H1 (cell line): ENCODE measurements at regions not wholly inside any gene's neighbourhood (a gene's known extent, or its start where the extent isn't known, plus 50 kb on each side); places are given as distances from the start of the nearest gene placed in this dataset.

Experiments
- CTCF ChIA-PET: fragments of 300-600 bp; sonication (Branson Sonifier 250); formaldehyde crosslinking; loops from one replicate; lab custom pipeline; 2021; ENCODE audit not compliant: partially characterized antibody; lab: Charles Lee
- POLR2A ChIA-PET: fragments of 300-600 bp; sonication (Branson Sonifier 250); formaldehyde crosslinking; loops from one replicate; lab custom pipeline; 2021; ENCODE audit warnings: inconsistent platforms; ENCODE audit not compliant: partially characterized antibody; lab: Charles Lee
- DNase-seq, 2 experiments: peaks; one replicate each; pipeline versions ENCODE4 v3.0.0 to v3.0.0-alpha.2; 2010 to 2022; ENCODE audit warnings: low spot score in 2 of 2, low read depth in 1 of 2, mixed read lengths in 1 of 2
- FAIRE-seq: peaks from 2 replicates; lab custom pipeline; 2011; peaks lifted over from hg19 to GRCh38; lab: Jason Lieb, UNC
- H2AFZ ChIP-seq: 2 replicates; pipeline ENCODE4 v1.8.1; 2012; ENCODE audit warnings: low read length, inconsistent platforms
- H2AK5ac ChIP-seq: 2 replicates; pipeline ENCODE4 v1.6.1; 2013; ENCODE audit warnings: low read depth, low read length
- H2BK120ac ChIP-seq: replicated peaks from 2 replicates; pipeline ENCODE3; 2013; ENCODE audit warnings: low read depth, low read length, inconsistent platforms
- H2BK12ac ChIP-seq: 2 replicates; pipeline ENCODE4 v1.6.1; 2013; ENCODE audit warnings: low read depth, low read length
- H2BK15ac ChIP-seq: 2 replicates; pipeline ENCODE4 v1.6.1; 2013; ENCODE audit warnings: low read length
- H2BK20ac ChIP-seq: 2 replicates; pipeline ENCODE4 v1.6.1; 2013; ENCODE audit warnings: low read length
- H2BK5ac ChIP-seq: 2 replicates; pipeline ENCODE4 v1.6.1; 2013; ENCODE audit warnings: low read depth, low read length
- H3K14ac ChIP-seq: 2 replicates; pipeline ENCODE4 v1.6.1; 2013; ENCODE audit warnings: inconsistent platforms; ENCODE audit not compliant: insufficient read length
- H3K18ac ChIP-seq: 2 replicates; pipeline ENCODE4 v1.6.1; 2013; ENCODE audit warnings: low read length; ENCODE audit errors: extremely low read depth
- H3K23ac ChIP-seq: 2 replicates; pipeline ENCODE4 v1.6.1; 2013; ENCODE audit warnings: inconsistent platforms; ENCODE audit not compliant: insufficient read length
- H3K23me2 ChIP-seq: 2 replicates; pipeline ENCODE4 v1.6.1; 2013; ENCODE audit warnings: low read depth, low read length
- H3K27ac ChIP-seq: 2 replicates; pipeline ENCODE4 v1.6.1; 2011; ENCODE audit warnings: low read depth, low read length, inconsistent platforms
- H3K27me3 ChIP-seq, 4 experiments: replicated peaks in 1 of 4; 1 replicate in 1 of 4; 2 replicates in 3 of 4; pipeline versions ENCODE4 v1.6.1 to v1.8.1; 2011 to 2013; ENCODE audit warnings: low read length in 3 of 4, mild to moderate bottlenecking in 3 of 4, inconsistent platforms in 2 of 4, mixed read lengths in 2 of 4, moderate library complexity in 1 of 4; ENCODE audit not compliant: control insufficient read depth in 3 of 4, insufficient read depth in 3 of 4; ENCODE audit errors: extremely low read depth in 1 of 4
- H3K36me3 ChIP-seq, 4 experiments: 2 replicates each; pipeline versions ENCODE4 v1.6.1 to v1.8.1; 2011 to 2013; ENCODE audit warnings: mild to moderate bottlenecking in 4 of 4, low read length in 3 of 4, moderate library complexity in 2 of 4, control low read depth in 1 of 4, inconsistent platforms in 1 of 4; ENCODE audit not compliant: insufficient read depth in 4 of 4, control insufficient read depth in 2 of 4
- H3K4ac ChIP-seq: replicated peaks from 2 replicates; pipeline ENCODE3; 2013; ENCODE audit warnings: low read length, low read depth, mixed read lengths, inconsistent platforms; ENCODE audit not compliant: insufficient read length
- H3K4me1 ChIP-seq, 4 experiments: replicated peaks in 1 of 4; 1 replicate in 1 of 4; 2 replicates in 3 of 4; pipeline versions ENCODE4 v1.6.1 to v1.8.1; 2011 to 2013; ENCODE audit warnings: low read length in 3 of 4, inconsistent platforms in 2 of 4, mixed read lengths in 1 of 4; ENCODE audit not compliant: insufficient read depth in 4 of 4, control insufficient read depth in 3 of 4
- H3K4me2 ChIP-seq, 2 experiments: 2 replicates each; pipeline versions ENCODE4 v1.6.1 to v1.8.1; 2011 to 2013; ENCODE audit warnings: low read depth in 2 of 2, low read length in 2 of 2, control low read depth in 1 of 2, inconsistent platforms in 1 of 2, mild to moderate bottlenecking in 1 of 2; ENCODE audit not compliant: insufficient read depth in 1 of 2
- H3K4me3 ChIP-seq, 4 experiments: fragments of 200-600, 300-600 bp in 1 of 4; sonication (generic), shearing (Covaris generic), sonication (Bioruptor Twin) in 1 of 4; 2 replicates each; pipeline versions ENCODE4 v1.5.1 to v1.8.1; 2011 to 2016; ENCODE audit warnings: low read length in 4 of 4, low read depth in 3 of 4, control low read depth in 2 of 4, inconsistent platforms in 2 of 4, mild to moderate bottlenecking in 2 of 4, mixed read lengths in 1 of 4, moderate library complexity in 1 of 4; ENCODE audit not compliant: insufficient read depth in 2 of 4; ENCODE audit errors: extremely low read depth in 1 of 4
- H3K56ac ChIP-seq: replicated peaks from 2 replicates; pipeline ENCODE3; 2013; ENCODE audit warnings: low read depth, mild to moderate bottlenecking, mixed read lengths, low read length, inconsistent platforms; ENCODE audit not compliant: insufficient read length
- H3K79me1 ChIP-seq: 2 replicates; pipeline ENCODE4 v1.6.1; 2013; ENCODE audit warnings: low read depth, low read length, control low read depth
- H3K79me2 ChIP-seq, 2 experiments: 2 replicates each; pipeline versions ENCODE4 v1.6.1 to v1.8.1; 2012 to 2013; ENCODE audit warnings: low read length in 2 of 2, mild to moderate bottlenecking in 2 of 2, inconsistent platforms in 1 of 2; ENCODE audit not compliant: insufficient read depth in 2 of 2, control insufficient read depth in 1 of 2
- H3K9ac ChIP-seq, 4 experiments: replicated peaks in 1 of 4; 1 replicate in 1 of 4; 2 replicates in 3 of 4; pipeline versions ENCODE4 v1.6.1 to v1.8.1; 2011 to 2013; ENCODE audit warnings: low read depth in 3 of 4, low read length in 3 of 4, control low read depth in 2 of 4, mild to moderate bottlenecking in 2 of 4, moderate library complexity in 2 of 4, inconsistent platforms in 1 of 4; ENCODE audit errors: extremely low read depth in 1 of 4
- H3K9me3 ChIP-seq, 2 experiments: 2 replicates each; pipeline versions ENCODE4 v1.6.1 to v1.8.1; 2012 to 2013; ENCODE audit warnings: mild to moderate bottlenecking in 2 of 2, moderate library complexity in 2 of 2, control low read depth in 1 of 2, inconsistent platforms in 1 of 2, low read depth in 1 of 2, low read length in 1 of 2, mixed read lengths in 1 of 2; ENCODE audit not compliant: insufficient read depth in 2 of 2
- H4K20me1 ChIP-seq, 2 experiments: replicated peaks in 1 of 2; 2 replicates each; pipeline versions ENCODE3 to v1.8.1; 2011 to 2013; ENCODE audit warnings: inconsistent platforms in 2 of 2, low read length in 2 of 2, mild to moderate bottlenecking in 1 of 2; ENCODE audit not compliant: insufficient read depth in 2 of 2, control insufficient read depth in 1 of 2
- H4K5ac ChIP-seq: 2 replicates; pipeline ENCODE4 v1.6.1; 2013; ENCODE audit warnings: low read length, low read depth, mixed read lengths, inconsistent platforms; ENCODE audit not compliant: insufficient read length
- H4K8ac ChIP-seq: 2 replicates; pipeline ENCODE4 v1.8.0; 2013; ENCODE audit warnings: mild to moderate bottlenecking, moderate library complexity, low read length, inconsistent platforms; ENCODE audit not compliant: insufficient read depth; ENCODE audit errors: extremely low read depth
- H4K91ac ChIP-seq: replicated peaks from 2 replicates; pipeline ENCODE3; 2013; ENCODE audit warnings: low read length, mixed read lengths, inconsistent platforms; ENCODE audit not compliant: insufficient read length
- ASH2L ChIP-seq: fragments of 200-600, 300-600 bp; sonication (generic); IDR thresholded peaks from one replicate; pipeline ENCODE4 v1.7.1; 2017; ENCODE audit warnings: low read length
- MAFK ChIP-seq: IDR thresholded peaks from 2 replicates; pipeline ENCODE4 v1.6.1; 2012; ENCODE audit warnings: low read depth, mild to moderate bottlenecking, improper control_type of control experiment, low read length
- WGBS, 2 experiments: shearing (Covaris generic) in 1 of 2; methylation state at CpG; one replicate each; pipeline versions ENCODE4 v1.1.6 to v1.1.7; 2013 to 2015; ENCODE audit warnings: low lambda C conversion rate in 2 of 2, mixed read lengths in 2 of 2, inconsistent platforms in 1 of 2, low coverage in 1 of 2, missing lambda C conversion rate in 1 of 2; ENCODE audit not compliant: insufficient replicate concordance in 2 of 2, insufficient coverage in 1 of 2, insufficient read length in 1 of 2; ENCODE audit errors: extremely low coverage in 1 of 2, missing lambda C conversion rate in 1 of 2; 5-methylcytosine and 5-hydroxymethylcytosine counted together

GRCh38 chr11:97502201-97502600 lies 1112.4 kb downstream of the JRKL start:
- H3K79me1 ChIP-seq: no peaks in the 10 kb centered on the region
- H3K23me2 ChIP-seq: no peaks in the 10 kb centered on the region
- H2BK5ac ChIP-seq: no peak overlapping the region
- no peak overlapping the region for H2AFZ ChIP-seq
- H3K18ac ChIP-seq: no peak overlapping the region
- no peak overlapping the region for H3K4me2 ChIP-seq
- H2BK120ac ChIP-seq: no peak overlapping the region
- H2BK12ac ChIP-seq: no peak overlapping the region
- no peak overlapping the region for H3K56ac ChIP-seq
- DNase-seq: no peak
- no peak overlapping the region for H4K5ac ChIP-seq
- H3K14ac ChIP-seq: no peak overlapping the region
- no peak for FAIRE-seq
- H4K8ac ChIP-seq: no peak overlapping the region
- H2AK5ac ChIP-seq: no peak overlapping the region
- H3K9ac ChIP-seq: no peak overlapping the region
- CTCF ChIA-PET: interaction anchor here (0.8 to 1.4 kb wide), 2 partner anchors 14 to 424 kb away, joined by 3 to 4 read pairs; no protein-coding TSS in a partner anchor
- no peaks in the 10 kb centered on the region for H3K79me2 ChIP-seq
- H3K4ac ChIP-seq: no peak overlapping the region
- no peak overlapping the region for H3K27ac ChIP-seq
- H2BK20ac ChIP-seq: no peak overlapping the region
- no peak overlapping the region for H3K4me3 ChIP-seq
- H4K20me1 ChIP-seq: no peaks in the 10 kb centered on the region
- WGBS, 2 experiments: 93% methylated on average over 1 of the region's 1 CpG; no CpG with 5 or more reads in 1 of the 2 experiments
- H4K91ac ChIP-seq: no peak overlapping the region
- 0 out of 7 replicates have a peak, but pooled peaks cover 0 to 3% (median 0%) of the 10 kb centered on the region in 4 experiments for H3K4me1 ChIP-seq
- peaks cover 4 to 7% of the 10 kb centered on the region in 2 experiments; a peak in 1 of 4 replicates for H3K9me3 ChIP-seq
- H3K27me3 ChIP-seq: no peaks in the 10 kb centered on the region
- H2BK15ac ChIP-seq: no peak overlapping the region
- POLR2A ChIA-PET: no interaction called here
- H3K36me3 ChIP-seq: no peaks in the 10 kb centered on the region
- no peak overlapping the region for H3K23ac ChIP-seq
- TF ChIP-seq ASH2L: no peak
- TF ChIP-seq MAFK: no peak
